Stomach (tissue), 8 donors: ENCODE measurements at regions not wholly inside any gene's neighbourhood (a gene's known extent, or its start where the extent isn't known, plus 50 kb on each side); places are given as distances from the start of the nearest gene placed in this dataset.

Experiments used
- DNase-seq, 2 donors: peaks; one replicate each; pipeline versions ENCODE4 v3.0.0 to v3.0.0-alpha.2; 2013 to 2019
- H3K27ac ChIP-seq, 5 donors: fragments of 200-600 bp in 4 of 5; sonication (generic) in 4 of 5; one replicate each; pipeline ENCODE4 v1.5.1; 2013 to 2019; ENCODE audit warnings: mild to moderate bottlenecking in 1 of 5, moderate library complexity in 1 of 5
- H3K27me3 ChIP-seq, 3 donors: fragments of 200-600 bp; sonication (generic); one replicate each; pipeline ENCODE4 v1.5.1; 2017 to 2019; ENCODE audit warnings: mixed run types in 1 of 3
- H3K36me3 ChIP-seq, 4 donors: fragments of 200-600 bp; sonication (generic); 1 replicate in 3 of 4; 2 replicates in 1 of 4; pipeline ENCODE4 v1.5.1; 2016 to 2019
- H3K4me1 ChIP-seq, 4 donors: fragments of 200-600 bp; sonication (generic); one replicate each; pipeline ENCODE4 v1.5.1; 2016 to 2019
- H3K4me3 ChIP-seq, 4 donors: fragments of 200-600 bp; sonication (generic) in 3 of 4; one replicate each; pipeline ENCODE4 v1.5.1; 2016 to 2019; ENCODE audit warnings: mild to moderate bottlenecking in 1 of 4
- H3K9me3 ChIP-seq, 4 donors: fragments of 200-600 bp; sonication (generic); one replicate each; pipeline ENCODE4 v1.5.1; 2016 to 2019
- EP300 ChIP-seq: sonication (generic); formaldehyde crosslinking; IDR thresholded peaks from one replicate; pipeline ENCODE4 v1.6.1; 2017; ENCODE audit warnings: antibody characterized with exemption
- POLR2A ChIP-seq, 4 donors: fragments of 450-650 bp; IDR thresholded peaks; one replicate each; pipeline ENCODE4 v1.6.1; 2016; ENCODE audit warnings: antibody characterized with exemption in 4 of 4, control low read depth in 2 of 4, mild to moderate bottlenecking in 1 of 4, moderate library complexity in 1 of 4
- POLR2AphosphoS5 ChIP-seq, 3 donors: sonication (generic); formaldehyde crosslinking; IDR thresholded peaks; one replicate each; pipeline ENCODE4 v1.6.1; 2016; ENCODE audit warnings: antibody characterized with exemption in 3 of 3
- WGBS, 5 donors: extraction: QIAGEN DNeasy Blood & Tissue Kit in 3 of 5; methylation state at CpG; one replicate each; pipeline versions ENCODE4 v1.1.5 to v1.1.7; 2013 to 2018; 5-methylcytosine and 5-hydroxymethylcytosine counted together
- intact Hi-C: fragments of 100-400 bp; cut with DNase I; formaldehyde crosslinking; loops from one replicate; pipeline ENCODE4 v1.15.1; 2023; ENCODE audit warnings: low total_unique reads
- TF ChIP-seq, protein P1 (sequence below), 7 experiments: fragments of 450-650 bp in 4 of 7; fragments of 200-600 bp in 3 of 7; sonication (generic) in 3 of 7; IDR thresholded peaks; one replicate each; pipeline ENCODE4 v1.5.1; 2016 to 2019; ENCODE audit warnings: antibody characterized with exemption in 7 of 7, control low read depth in 2 of 7, mild to moderate bottlenecking in 1 of 7
- donor health status: healthy with polysubstance abuse.
- donor health status: Bipolar disorder and iron deficiency.
- donor health status: healthy.

- Histone ChIP-seq H3K27me3 (no peaks in the 10 kb centered on the region), H3K27ac (no peak overlapping the region), H3K9me3 (peaks cover 0 to 10% (median 0%) of the 10 kb centered on the region in 4 donors), H3K4me1 (no peaks in the 10 kb centered on the region), H3K36me3 (no peaks in the 10 kb centered on the region), H3K4me3 (no peak overlapping the region)
- TF ChIP-seq, protein P1, sequence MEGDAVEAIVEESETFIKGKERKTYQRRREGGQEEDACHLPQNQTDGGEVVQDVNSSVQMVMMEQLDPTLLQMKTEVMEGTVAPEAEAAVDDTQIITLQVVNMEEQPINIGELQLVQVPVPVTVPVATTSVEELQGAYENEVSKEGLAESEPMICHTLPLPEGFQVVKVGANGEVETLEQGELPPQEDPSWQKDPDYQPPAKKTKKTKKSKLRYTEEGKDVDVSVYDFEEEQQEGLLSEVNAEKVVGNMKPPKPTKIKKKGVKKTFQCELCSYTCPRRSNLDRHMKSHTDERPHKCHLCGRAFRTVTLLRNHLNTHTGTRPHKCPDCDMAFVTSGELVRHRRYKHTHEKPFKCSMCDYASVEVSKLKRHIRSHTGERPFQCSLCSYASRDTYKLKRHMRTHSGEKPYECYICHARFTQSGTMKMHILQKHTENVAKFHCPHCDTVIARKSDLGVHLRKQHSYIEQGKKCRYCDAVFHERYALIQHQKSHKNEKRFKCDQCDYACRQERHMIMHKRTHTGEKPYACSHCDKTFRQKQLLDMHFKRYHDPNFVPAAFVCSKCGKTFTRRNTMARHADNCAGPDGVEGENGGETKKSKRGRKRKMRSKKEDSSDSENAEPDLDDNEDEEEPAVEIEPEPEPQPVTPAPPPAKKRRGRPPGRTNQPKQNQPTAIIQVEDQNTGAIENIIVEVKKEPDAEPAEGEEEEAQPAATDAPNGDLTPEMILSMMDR (IDR thresholded peaks at IDR 0.05) = no peak
- TF ChIP-seq EP300 = no peak
- TF ChIP-seq POLR2A (IDR thresholded peaks at IDR 0.05) = no peak
- no peak for TF ChIP-seq POLR2AphosphoS5 (IDR thresholded peaks at IDR 0.05)
- 53 to 76% (median 67%) methylated on average over 2 of the region's 2 CpGs for WGBS, 5 donors
- intact Hi-C loops = no loop called here
- DNase-seq = no peak
These were observed 916.5 kb upstream of the SOX11 start for GRCh38 chr2:4775668-4776067.

DNA sequence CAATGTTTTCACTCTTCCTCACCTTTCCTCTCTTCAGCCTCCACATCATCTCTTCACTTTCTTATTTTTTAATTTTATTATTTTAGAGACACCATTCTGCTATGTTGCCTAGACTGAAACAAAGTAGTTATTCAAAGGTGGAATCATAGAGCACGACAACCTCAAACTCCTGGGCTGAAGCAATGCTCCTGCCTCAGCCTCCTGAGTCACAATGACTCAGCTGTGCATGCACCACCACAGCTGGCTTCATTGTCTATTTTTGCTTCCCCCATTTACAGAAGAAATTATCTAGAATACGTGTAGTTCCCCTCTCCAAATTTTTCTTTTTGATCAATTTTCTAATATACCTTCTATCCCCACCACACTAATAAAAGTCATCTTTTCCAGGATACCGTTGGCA is 911.5 kb upstream of the SOX11 start:
- Histone ChIP-seq H3K4me1 (no peaks in the 10 kb centered on the region), H3K27me3 (no peaks in the 10 kb centered on the region), H3K4me3 (no peak overlapping the region), H3K27ac (no peak overlapping the region), H3K36me3 (no peaks in the 10 kb centered on the region), H3K9me3 (peaks cover 0 to 27% (median 16%) of the 10 kb centered on the region in 4 donors)
- DNase-seq = no peak
- intact Hi-C loops = no loop called here
- TF ChIP-seq, protein P1 (IDR thresholded peaks at IDR 0.05) = no peak
- TF ChIP-seq POLR2AphosphoS5 (IDR thresholded peaks at IDR 0.05) = no peak
- no peak for TF ChIP-seq EP300
- TF ChIP-seq POLR2A (IDR thresholded peaks at IDR 0.05) = no peak
- WGBS, 5 donors = 68 to 88% (median 74%) methylated on average over 3 of the region's 3 CpGs

GRCh38 chr2:4782647-4783046 is 909.5 kb upstream of the SOX11 start:
- DNase-seq = no peak
- 78 to 100% (median 94%) methylated on average over 1 of the region's 1 CpG for WGBS, 5 donors
- intact Hi-C loops = no loop called here
- TF ChIP-seq EP300 (no peak), POLR2AphosphoS5 (IDR thresholded peaks at IDR 0.05) (no peak), POLR2A (IDR thresholded peaks at IDR 0.05) (no peak)
- TF ChIP-seq, protein P1 (IDR thresholded peaks at IDR 0.05) = no peak
- no peaks in the 10 kb centered on the region for H3K27me3 ChIP-seq
- peaks cover 0 to 30% (median 21%) of the 10 kb centered on the region in 4 donors for H3K9me3 ChIP-seq
- no peak overlapping the region for H3K27ac ChIP-seq
- H3K4me1 ChIP-seq = no peaks in the 10 kb centered on the region
- no peaks in the 10 kb centered on the region for H3K36me3 ChIP-seq
- H3K4me3 ChIP-seq = no peak overlapping the region

GRCh38 chr2:4791488-4791887 is 900.7 kb upstream of the SOX11 start:
- intact Hi-C loops = no loop called here
- WGBS, 5 donors = 67 to 80% (median 74%) methylated on average over 3 of the region's 3 CpGs
- Histone ChIP-seq H3K9me3 (peaks cover 0 to 28% (median 15%) of the 10 kb centered on the region in 4 donors), H3K4me3 (no peak overlapping the region), H3K4me1 (no peaks in the 10 kb centered on the region), H3K36me3 (no peaks in the 10 kb centered on the region), H3K27me3 (no peaks in the 10 kb centered on the region), H3K27ac (no peak overlapping the region)
- no peak for DNase-seq
- no peak for TF ChIP-seq EP300
- no peak for TF ChIP-seq POLR2AphosphoS5 (IDR thresholded peaks at IDR 0.05)
- TF ChIP-seq POLR2A (IDR thresholded peaks at IDR 0.05) = no peak
- TF ChIP-seq, protein P1 (IDR thresholded peaks at IDR 0.05) = no peak
